PC-9 (cell line): ENCODE measurements at regions not wholly inside any gene's neighbourhood (a gene's known extent, or its start where the extent isn't known, plus 50 kb on each side); places are given as distances from the start of the nearest gene placed in this dataset.

Source experiments
- BruUV-seq: library from RNA; stranded (reverse); fragments of 400-500 nt; replicated peaks from 2 replicates; lab custom pipeline; 2021; lab: Mats Ljungman, UMichigan
- CTCF ChIA-PET: fragments of 300-600 bp; sonication (Branson Sonifier 250); formaldehyde crosslinking; loops from one replicate; lab custom pipeline; 2022; ENCODE audit warnings: antibody characterized with exemption; lab: Charles Lee
- POLR2A ChIA-PET: fragments of 300-600 bp; sonication (Branson Sonifier 250); formaldehyde crosslinking; loops from one replicate; lab custom pipeline; 2022; ENCODE audit warnings: antibody characterized with exemption; ENCODE audit not compliant: unreplicated experiment; lab: Charles Lee
- DNase-seq, 2 experiments: peaks; one replicate each; pipeline versions ENCODE4 v3.0.0 to v3.0.0-alpha.2; 2015 to 2022; ENCODE audit warnings: mixed read lengths in 1 of 2
- H2AFZ ChIP-seq: fragments of 200-600 bp; sonication (generic); 2 replicates; pipeline ENCODE4 v1.8.1; 2017; ENCODE audit warnings: antibody characterized with exemption
- H3F3A ChIP-seq: fragments of 200-600 bp; sonication (generic); 2 replicates; pipeline ENCODE4 v1.8.1; 2017; ENCODE audit warnings: antibody characterized with exemption, mild to moderate bottlenecking, low read depth; ENCODE audit not compliant: insufficient read depth
- H3K27ac ChIP-seq: fragments of 200-600 bp; sonication (generic); 2 replicates; pipeline ENCODE4 v1.6.1; 2016; ENCODE audit warnings: mixed run types
- H3K27me3 ChIP-seq: fragments of 200-600 bp; sonication (generic); 2 replicates; pipeline ENCODE4 v1.6.1; 2016; ENCODE audit warnings: low read depth, mixed run types; ENCODE audit not compliant: insufficient read depth
- H3K36me3 ChIP-seq: fragments of 200-600 bp; sonication (generic); 2 replicates; pipeline ENCODE4 v1.6.1; 2016; ENCODE audit warnings: low read depth, mixed run types
- H3K4me1 ChIP-seq: fragments of 200-600 bp; sonication (generic); replicated peaks from 2 replicates; pipeline ENCODE4 v1.6.1; 2016; ENCODE audit warnings: mixed run types; ENCODE audit not compliant: insufficient read depth
- H3K4me2 ChIP-seq: fragments of 200-600 bp; sonication (generic); 2 replicates; pipeline ENCODE4 v1.6.1; 2017; ENCODE audit warnings: mixed run types
- H3K4me3 ChIP-seq: fragments of 200-600 bp; sonication (generic); 2 replicates; pipeline ENCODE4 v1.6.1; 2016; ENCODE audit warnings: mixed run types
- H3K79me2 ChIP-seq: fragments of 200-600 bp; sonication (generic); 2 replicates; pipeline ENCODE4 v1.6.1; 2017; ENCODE audit warnings: low read depth, mixed run types
- H3K9me2 ChIP-seq: fragments of 200-600 bp; sonication (generic); 2 replicates; pipeline ENCODE4 v1.8.1; 2017; ENCODE audit warnings: mild to moderate bottlenecking; ENCODE audit not compliant: insufficient read depth
- H3K9me3 ChIP-seq: fragments of 200-600 bp; sonication (generic); 2 replicates; pipeline ENCODE4 v1.8.1; 2016; ENCODE audit warnings: low read depth; ENCODE audit not compliant: insufficient read depth
- H4K20me1 ChIP-seq: fragments of 200-600 bp; sonication (generic); 2 replicates; pipeline ENCODE4 v1.8.1; 2017; ENCODE audit not compliant: insufficient read depth
- EZH2 ChIP-seq: fragments of 200-600 bp; sonication (generic); IDR thresholded peaks from 2 replicates; pipeline ENCODE4 v1.8.0; 2017; ENCODE audit warnings: antibody characterized with exemption, low read depth
- intact Hi-C: fragments of 100-400 bp; cut with micrococcal nuclease; formaldehyde crosslinking; loops from one replicate; pipeline ENCODE4 v1.10.0; 2022; ENCODE audit not compliant: unreplicated experiment
- TF ChIP-seq, protein P1 (sequence below): fragments of 200-600 bp; sonication (generic); conservative IDR thresholded peaks from 2 replicates; pipeline ENCODE4 v1.6.1; 2017; ENCODE audit warnings: mixed run types, antibody characterized with exemption, mild to moderate bottlenecking, moderate library complexity

- Histone ChIP-seq H3K9me2 (no peaks in the 10 kb centered on the region), H4K20me1 (no peaks in the 10 kb centered on the region), H3K4me1 (peaks cover 15% of the 10 kb centered on the region), H3K27ac (no peak overlapping the region), H3K27me3 (no peaks in the 10 kb centered on the region), H3K9me3 (peaks cover 2% of the 10 kb centered on the region; the same call in 1 of the 2 replicates), H2AFZ (no peak overlapping the region), H3K4me2 (no peak overlapping the region), H3F3A (peaks cover 16% of the 10 kb centered on the region), H3K79me2 (no peaks in the 10 kb centered on the region), H3K36me3 (no peaks in the 10 kb centered on the region; the same call in 1 of the 2 replicates), H3K4me3 (no peak overlapping the region)
- intact Hi-C loops = no loop called here
- no peak for DNase-seq
- no peak for TF ChIP-seq EZH2
- TF ChIP-seq, protein P1, sequence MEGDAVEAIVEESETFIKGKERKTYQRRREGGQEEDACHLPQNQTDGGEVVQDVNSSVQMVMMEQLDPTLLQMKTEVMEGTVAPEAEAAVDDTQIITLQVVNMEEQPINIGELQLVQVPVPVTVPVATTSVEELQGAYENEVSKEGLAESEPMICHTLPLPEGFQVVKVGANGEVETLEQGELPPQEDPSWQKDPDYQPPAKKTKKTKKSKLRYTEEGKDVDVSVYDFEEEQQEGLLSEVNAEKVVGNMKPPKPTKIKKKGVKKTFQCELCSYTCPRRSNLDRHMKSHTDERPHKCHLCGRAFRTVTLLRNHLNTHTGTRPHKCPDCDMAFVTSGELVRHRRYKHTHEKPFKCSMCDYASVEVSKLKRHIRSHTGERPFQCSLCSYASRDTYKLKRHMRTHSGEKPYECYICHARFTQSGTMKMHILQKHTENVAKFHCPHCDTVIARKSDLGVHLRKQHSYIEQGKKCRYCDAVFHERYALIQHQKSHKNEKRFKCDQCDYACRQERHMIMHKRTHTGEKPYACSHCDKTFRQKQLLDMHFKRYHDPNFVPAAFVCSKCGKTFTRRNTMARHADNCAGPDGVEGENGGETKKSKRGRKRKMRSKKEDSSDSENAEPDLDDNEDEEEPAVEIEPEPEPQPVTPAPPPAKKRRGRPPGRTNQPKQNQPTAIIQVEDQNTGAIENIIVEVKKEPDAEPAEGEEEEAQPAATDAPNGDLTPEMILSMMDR = no peak
- POLR2A ChIA-PET = no interaction called here
- no TSS peak for BruUV-seq
- CTCF ChIA-PET = no interaction called here
Observed at GRCh38 chr2:143905587-143905986, 614.3 kb downstream of the ZEB2 start.

DNA sequence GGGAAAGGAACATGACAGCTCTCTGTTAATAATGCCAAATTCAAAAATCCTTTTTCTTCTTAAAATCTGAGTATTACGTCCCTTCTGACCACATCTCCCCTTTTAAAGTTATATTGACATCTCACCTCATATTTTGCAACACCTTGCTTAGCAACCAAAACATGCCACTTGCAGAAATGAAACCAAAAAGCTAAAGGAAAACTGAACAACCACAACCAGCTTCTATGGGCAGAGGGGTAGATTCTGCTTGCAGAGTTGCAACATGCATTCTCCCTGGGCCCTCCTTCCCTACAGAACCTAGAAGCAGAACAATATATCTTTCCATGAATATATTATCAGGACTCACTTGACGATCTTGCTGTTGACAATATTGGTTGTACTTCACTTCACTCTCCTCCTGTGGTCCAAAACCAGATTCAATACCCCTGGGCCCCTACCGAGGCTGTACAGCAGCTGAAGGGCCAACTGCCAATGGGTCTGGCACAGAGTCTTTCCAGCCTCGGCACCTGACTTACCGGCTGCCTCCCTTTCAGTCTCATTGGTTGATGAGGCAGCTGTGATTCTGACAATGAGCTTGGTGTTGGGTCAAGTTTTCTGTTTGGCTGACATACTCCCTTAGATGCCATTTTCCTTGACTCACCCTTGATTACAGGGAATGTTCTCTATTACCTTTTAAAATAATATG, 616.6 kb downstream of the ZEB2 start:
- Histone ChIP-seq H3K4me1 (peaks cover 18% of the 10 kb centered on the region), H3K36me3 (no peaks in the 10 kb centered on the region; the same call in 1 of the 2 replicates), H4K20me1 (no peaks in the 10 kb centered on the region), H3K79me2 (no peaks in the 10 kb centered on the region), H3K9me3 (peaks cover 6% of the 10 kb centered on the region; the same call in 1 of the 2 replicates), H3K4me3 (no peak overlapping the region), H3K27ac (no peak overlapping the region), H3K9me2 (no peaks in the 10 kb centered on the region), H2AFZ (no peak overlapping the region), H3F3A (peaks cover 18% of the 10 kb centered on the region), H3K27me3 (no peaks in the 10 kb centered on the region), H3K4me2 (no peak overlapping the region)
- POLR2A ChIA-PET = no interaction called here
- CTCF ChIA-PET = no interaction called here
- no peak for TF ChIP-seq EZH2
- TF ChIP-seq, protein P1 = no peak
- intact Hi-C loops = loop anchor here (5.0 kb wide), 2 partner anchors 156 to 216 kb away; no protein-coding TSS in a partner anchor
- no peak for DNase-seq
- no TSS peak for BruUV-seq

- Histone ChIP-seq H3K36me3 (no peaks in the 10 kb centered on the region; the same call in 1 of the 2 replicates), H3K4me3 (peak overlapping the region; percentile 39; the same call in 1 of the 2 replicates), H3K4me1 (peaks cover 18% of the 10 kb centered on the region), H3K4me2 (peak overlapping the region; percentile 68), H2AFZ (peak overlapping the region; percentile 76), H3K9me2 (peaks cover 2% of the 10 kb centered on the region; the same call in 1 of the 2 replicates), H3K27ac (peak overlapping the region; percentile 85), H3K79me2 (no peaks in the 10 kb centered on the region), H3K9me3 (peaks cover 6% of the 10 kb centered on the region; the same call in 1 of the 2 replicates), H3K27me3 (no peaks in the 10 kb centered on the region), H4K20me1 (no peaks in the 10 kb centered on the region), H3F3A (peaks cover 18% of the 10 kb centered on the region)
- TF ChIP-seq EZH2 = no peak
- TF ChIP-seq, protein P1 = no peak
- intact Hi-C loops = loop anchor here (5.0 kb wide), 2 partner anchors 154 to 214 kb away; no protein-coding TSS in a partner anchor
- ChIA-PET POLR2A (no interaction called here), CTCF (no interaction called here)
- DNase-seq = peak; percentile 69 to 96
- no TSS peak for BruUV-seq
Observed at GRCh38 chr2:143901185-143901842, 618.6 kb downstream of the ZEB2 start.
